Ovary (tissue), 3 donors: ENCODE measurements at regions not wholly inside any gene's neighbourhood (a gene's known extent, or its start where the extent isn't known, plus 50 kb on each side); places are given as distances from the start of the nearest gene placed in this dataset.

Source experiments
- EP300 ChIP-seq: sonication (generic); formaldehyde crosslinking; IDR thresholded peaks from one replicate; pipeline ENCODE4 v1.6.1; 2017; ENCODE audit warnings: antibody characterized with exemption
- POLR2A ChIP-seq: fragments of 450-650 bp; IDR thresholded peaks from one replicate; pipeline ENCODE4 v1.6.1; 2017; ENCODE audit warnings: antibody characterized with exemption, mild to moderate bottlenecking, moderate library complexity
- TF ChIP-seq, protein P1 (sequence below), 3 donors: fragments of 450-650 bp in 2 of 3; fragments of 200-600 bp in 1 of 3; IDR thresholded peaks; one replicate each; pipeline versions ENCODE4 v1.5.1 to v1.8.0; 2016 to 2022; ENCODE audit warnings: antibody characterized with exemption in 3 of 3, mild to moderate bottlenecking in 1 of 3
- donor health status: DM: no; HTN: no; CAD: no.

DNA sequence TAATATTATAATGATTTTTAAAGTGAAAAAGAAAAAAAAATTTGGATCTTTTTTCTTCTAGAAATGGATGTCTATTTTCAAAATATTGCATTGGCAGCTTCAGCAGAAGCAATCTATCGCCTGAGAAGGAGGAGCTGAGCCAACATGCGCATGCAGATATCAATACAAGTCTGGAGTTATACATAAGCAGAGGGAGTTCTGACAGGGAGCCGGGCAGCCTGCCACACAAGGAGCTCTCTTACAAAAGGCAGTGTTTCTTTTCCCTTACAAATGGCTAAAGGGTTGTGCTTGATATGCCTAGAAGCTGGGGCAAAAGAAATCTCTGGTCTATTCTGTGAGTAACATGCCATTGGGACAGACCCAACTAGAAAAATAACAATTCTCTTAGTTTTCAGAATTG is 291.9 kb upstream of the TRIB2 start:
- TF ChIP-seq, protein P1, sequence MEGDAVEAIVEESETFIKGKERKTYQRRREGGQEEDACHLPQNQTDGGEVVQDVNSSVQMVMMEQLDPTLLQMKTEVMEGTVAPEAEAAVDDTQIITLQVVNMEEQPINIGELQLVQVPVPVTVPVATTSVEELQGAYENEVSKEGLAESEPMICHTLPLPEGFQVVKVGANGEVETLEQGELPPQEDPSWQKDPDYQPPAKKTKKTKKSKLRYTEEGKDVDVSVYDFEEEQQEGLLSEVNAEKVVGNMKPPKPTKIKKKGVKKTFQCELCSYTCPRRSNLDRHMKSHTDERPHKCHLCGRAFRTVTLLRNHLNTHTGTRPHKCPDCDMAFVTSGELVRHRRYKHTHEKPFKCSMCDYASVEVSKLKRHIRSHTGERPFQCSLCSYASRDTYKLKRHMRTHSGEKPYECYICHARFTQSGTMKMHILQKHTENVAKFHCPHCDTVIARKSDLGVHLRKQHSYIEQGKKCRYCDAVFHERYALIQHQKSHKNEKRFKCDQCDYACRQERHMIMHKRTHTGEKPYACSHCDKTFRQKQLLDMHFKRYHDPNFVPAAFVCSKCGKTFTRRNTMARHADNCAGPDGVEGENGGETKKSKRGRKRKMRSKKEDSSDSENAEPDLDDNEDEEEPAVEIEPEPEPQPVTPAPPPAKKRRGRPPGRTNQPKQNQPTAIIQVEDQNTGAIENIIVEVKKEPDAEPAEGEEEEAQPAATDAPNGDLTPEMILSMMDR (IDR thresholded peaks at IDR 0.05), result no peak
- TF ChIP-seq EP300 (no peak), POLR2A (no peak)
